H1 (cell line): ENCODE measurements at regions not wholly inside any gene's neighbourhood (a gene's known extent, or its start where the extent isn't known, plus 50 kb on each side); places are given as distances from the start of the nearest gene placed in this dataset.

Experiments
- ATF3 ChIP-seq: IDR thresholded peaks from 2 replicates; pipeline ENCODE4 v1.6.1; 2011; ENCODE audit warnings: low read depth, mild to moderate bottlenecking, low read length; ENCODE audit not compliant: insufficient read depth
- BRCA1 ChIP-seq: IDR thresholded peaks from 2 replicates; pipeline ENCODE4 v1.6.1; 2012; ENCODE audit warnings: low read depth, low read length, improper control_type of control experiment
- CBX5 ChIP-seq: fragments of 300-800, 300-1000 bp; sonication (generic); IDR thresholded peaks from 2 replicates; pipeline ENCODE4 v1.7.1; 2016; ENCODE audit warnings: antibody characterized with exemption, low read length, low read depth
- CHD2 ChIP-seq: IDR thresholded peaks from 2 replicates; pipeline ENCODE4 v1.6.1; 2012; ENCODE audit warnings: low read length, improper control_type of control experiment
- CREB1 ChIP-seq: IDR thresholded peaks from 2 replicates; pipeline ENCODE4 v1.6.1; 2012; ENCODE audit warnings: inconsistent platforms
- CTCF ChIP-seq, 3 experiments: IDR thresholded peaks; 1 replicate in 2 of 3; 2 replicates in 1 of 3; pipeline versions ENCODE4 v1.5.1 to v1.6.1; 2011; ENCODE audit warnings: low read length in 3 of 3, mild to moderate bottlenecking in 3 of 3, inconsistent platforms in 2 of 3, low read depth in 1 of 3, moderate library complexity in 1 of 3; ENCODE audit not compliant: insufficient read depth in 1 of 3; ENCODE audit errors: control extremely low read depth in 1 of 3
- EZH2 ChIP-seq: fragments of 200-600 bp; sonication (generic); IDR thresholded peaks from 2 replicates; pipeline ENCODE4 v1.7.1; 2012; ENCODE audit warnings: low read depth, mild to moderate bottlenecking, moderate library complexity, low read length, inconsistent platforms; ENCODE audit not compliant: severe bottlenecking
- JUND ChIP-seq: IDR thresholded peaks from 2 replicates; pipeline ENCODE4 v1.6.1; 2011; ENCODE audit warnings: mild to moderate bottlenecking, improper control_type of control experiment, low read length
- MAX ChIP-seq: IDR thresholded peaks from 2 replicates; pipeline ENCODE4 v1.6.1; 2012; ENCODE audit warnings: inconsistent platforms
- NRF1 ChIP-seq: IDR thresholded peaks from 2 replicates; pipeline ENCODE4 v1.6.1; 2011; ENCODE audit warnings: mild to moderate bottlenecking, low read depth, low read length, improper control_type of control experiment
- POLR2A ChIP-seq, 2 experiments: IDR thresholded peaks; 1 replicate in 1 of 2; 2 replicates in 1 of 2; pipeline ENCODE4 v1.6.1; 2011; ENCODE audit warnings: low read depth in 2 of 2, low read length in 2 of 2, mild to moderate bottlenecking in 2 of 2; ENCODE audit errors: control extremely low read depth in 1 of 2
- RBBP5 ChIP-seq: IDR thresholded peaks from 2 replicates; pipeline ENCODE4 v1.7.1; 2012; ENCODE audit warnings: low read depth, mild to moderate bottlenecking, inconsistent platforms, low read length, moderate library complexity, borderline replicate concordance
- SP1 ChIP-seq: IDR thresholded peaks from 2 replicates; pipeline ENCODE4 v1.6.1; 2011; ENCODE audit warnings: low read depth, low read length

GRCh38 chr5:158544388-158545339 is 555.1 kb downstream of the EBF1 start:
- TF ChIP-seq CBX5 (no peak), CTCF (IDR thresholded peaks at IDR 0.05; ENCODE audit: control extremely low read depth in 1 of 3, insufficient read depth in 1 of 3, low read depth in 1 of 3, low read length in 3 of 3) (no peak), CREB1 (no peak), MAX (no peak), BRCA1 (no peak), POLR2A (IDR thresholded peaks at IDR 0.05; ENCODE audit: control extremely low read depth in 1 of 2, low read depth in 2 of 2, low read length in 2 of 2) (no peak), SP1 (no peak), EZH2 (no peak), JUND (no peak), ATF3 (no peak), RBBP5 (no peak), CHD2 (no peak), NRF1 (no peak)
